CD4-positive, alpha-beta T cell treated with Interleukin-4 for 1 hour (primary cell): ENCODE measurements at regions not wholly inside any gene's neighbourhood (a gene's known extent, or its start where the extent isn't known, plus 50 kb on each side); places are given as distances from the start of the nearest gene placed in this dataset.

ENCODE experiments used
- DNase-seq, 2 donors: peaks; one replicate each; pipeline ENCODE4 v3.0.0-alpha.2; 2020 to 2022

- peak in 1 of 2 donors; percentile 25 for DNase-seq
Measured at GRCh38 chr1:193558491-193559028, 372.1 kb upstream of the B3GALT2 start.

GRCh38 chr1:193555662-193556441 is 369.4 kb upstream of the B3GALT2 start:
- DNase-seq = no peak

- no peak for DNase-seq
Measured at GRCh38 chr1:193553564-193553963, 367.2 kb upstream of the B3GALT2 start.

GRCh38 chr1:193552274-193552673 is 365.9 kb upstream of the B3GALT2 start:
- DNase-seq = no peak

GRCh38 chr1:193549081-193549480 is 362.7 kb upstream of the B3GALT2 start:
- DNase-seq = no peak

- no peak for DNase-seq
Measured at GRCh38 chr1:193545171-193545570, 358.8 kb upstream of the B3GALT2 start.

GRCh38 chr1:193543259-193543658 is 356.8 kb upstream of the B3GALT2 start:
- DNase-seq = no peak

GRCh38 chr1:193542690-193543089 is 356.3 kb upstream of the B3GALT2 start:
- DNase-seq = no peak

- peak in 1 of 2 donors; percentile 57 for DNase-seq
Measured at GRCh38 chr1:193540511-193540910, 354.1 kb upstream of the B3GALT2 start.

GRCh38 chr1:193539731-193540459 is 353.5 kb upstream of the B3GALT2 start:
- peak in 1 of 2 donors; percentile 42 for DNase-seq

GRCh38 chr1:193538680-193539079 is 352.3 kb upstream of the B3GALT2 start:
- DNase-seq = peak in 1 of 2 donors; percentile 48

- DNase-seq = no peak
Measured at GRCh38 chr1:193538003-193538354, 351.6 kb upstream of the B3GALT2 start.

GRCh38 chr1:193537266-193538002 is 351.0 kb upstream of the B3GALT2 start:
- DNase-seq = peak; percentile 57 to 74

- DNase-seq = no peak
Measured at GRCh38 chr1:193533853-193534252, 347.4 kb upstream of the B3GALT2 start.

- no peak for DNase-seq
Measured at GRCh38 chr1:193525917-193526710, 339.7 kb upstream of the B3GALT2 start.

GRCh38 chr1:193525411-193525810 is 339.0 kb upstream of the B3GALT2 start:
- DNase-seq = no peak

- DNase-seq = no peak
Measured at GRCh38 chr1:193524616-193525015, 338.2 kb upstream of the B3GALT2 start.

- no peak for DNase-seq
Measured at GRCh38 chr1:193524021-193524420, 337.6 kb upstream of the B3GALT2 start.

GRCh38 chr1:193520472-193520871 is 334.1 kb upstream of the B3GALT2 start:
- no peak for DNase-seq

GRCh38 chr1:193519922-193520321 is 333.5 kb upstream of the B3GALT2 start:
- no peak for DNase-seq

- no peak for DNase-seq
Measured at GRCh38 chr1:193516755-193517388, 330.5 kb upstream of the B3GALT2 start.

GRCh38 chr1:193514397-193514796 is 328.0 kb upstream of the B3GALT2 start:
- DNase-seq = no peak
